Activated CD8-positive, alpha-beta memory T cell treated with anti-CD3 and anti-CD28 coated beads, Interleukin-2, amount 50 U/mL, for 1 hour (primary cell): ENCODE measurements at regions not wholly inside any gene's neighbourhood (a gene's known extent, or its start where the extent isn't known, plus 50 kb on each side); places are given as distances from the start of the nearest gene placed in this dataset.
"Not testable (repeated sequence)": the region's sequence is repeated elsewhere in the genome, so short reads cannot be mapped to it uniquely, and the experiment has no call there.

Experiments used
- DNase-seq: peaks from one replicate; pipeline ENCODE4 v3.0.0-alpha.2; 2020; ENCODE audit errors: extremely low read depth

GRCh38 chr7:12004581-12004980, 172.6 kb upstream of the THSD7A start:
- no peak for DNase-seq

GRCh38 chr7:12007576-12007975, 175.6 kb upstream of the THSD7A start:
- no peak for DNase-seq

- DNase-seq, result no peak
Observed at GRCh38 chr7:12013983-12014382, 182.0 kb upstream of the THSD7A start.

GRCh38 chr7:12016439-12016838, 184.4 kb upstream of the THSD7A start:
- no peak for DNase-seq

- DNase-seq, result no peak
Observed at GRCh38 chr7:12017046-12017445, 185.0 kb upstream of the THSD7A start.

- not testable (repeated sequence) for DNase-seq
Observed at GRCh38 chr7:12022011-12022410, 189.1 kb upstream of the TMEM106B start.

- no peak for DNase-seq
Observed at GRCh38 chr7:12025246-12025645, 185.8 kb upstream of the TMEM106B start.

- DNase-seq, result no peak
Observed at GRCh38 chr7:12028508-12028907, 182.6 kb upstream of the TMEM106B start.

GRCh38 chr7:12030116-12030515, 181.0 kb upstream of the TMEM106B start:
- DNase-seq, result no peak

- DNase-seq, result no peak
Observed at GRCh38 chr7:12031186-12031585, 179.9 kb upstream of the TMEM106B start.

GRCh38 chr7:12031638-12032037, 179.5 kb upstream of the TMEM106B start:
- no peak for DNase-seq

- DNase-seq, result no peak
Observed at GRCh38 chr7:12032146-12032545, 178.9 kb upstream of the TMEM106B start.

- not testable (repeated sequence) for DNase-seq
Observed at GRCh38 chr7:12043457-12043856, 167.6 kb upstream of the TMEM106B start.

GRCh38 chr7:12052211-12052610, 158.9 kb upstream of the TMEM106B start:
- no peak for DNase-seq

- no peak for DNase-seq
Observed at GRCh38 chr7:12053561-12053960, 157.5 kb upstream of the TMEM106B start.

- DNase-seq, result no peak
Observed at GRCh38 chr7:12054830-12055229, 156.3 kb upstream of the TMEM106B start.

- DNase-seq, result no peak
Observed at GRCh38 chr7:12056381-12056780, 154.7 kb upstream of the TMEM106B start.

GRCh38 chr7:12056977-12057376, 154.1 kb upstream of the TMEM106B start:
- DNase-seq, result no peak

- no peak for DNase-seq
Observed at GRCh38 chr7:12062062-12062461, 149.0 kb upstream of the TMEM106B start.

GRCh38 chr7:12064586-12065127, 146.4 kb upstream of the TMEM106B start:
- no peak for DNase-seq

GRCh38 chr7:12066004-12066403, 145.1 kb upstream of the TMEM106B start:
- DNase-seq, result no peak

- no peak for DNase-seq
Observed at GRCh38 chr7:12066521-12066920, 144.6 kb upstream of the TMEM106B start.

- DNase-seq, result peak; percentile 17
Observed at GRCh38 chr7:12067156-12067831, 143.8 kb upstream of the TMEM106B start.

GRCh38 chr7:12069757-12070156, 141.3 kb upstream of the TMEM106B start:
- no peak for DNase-seq
